GM19025 (cell line): ENCODE measurements at regions not wholly inside any gene's neighbourhood (a gene's known extent, or its start where the extent isn't known, plus 50 kb on each side); places are given as distances from the start of the nearest gene placed in this dataset.

Experiments used
- ATAC-seq: cut with Tn5 transposase; IDR thresholded peaks from one replicate; pipeline ENCODE4 v1.9.1; 2021; ENCODE audit warnings: mild to moderate bottlenecking, low read depth, moderate library complexity; ENCODE audit not compliant: unreplicated experiment

DNA sequence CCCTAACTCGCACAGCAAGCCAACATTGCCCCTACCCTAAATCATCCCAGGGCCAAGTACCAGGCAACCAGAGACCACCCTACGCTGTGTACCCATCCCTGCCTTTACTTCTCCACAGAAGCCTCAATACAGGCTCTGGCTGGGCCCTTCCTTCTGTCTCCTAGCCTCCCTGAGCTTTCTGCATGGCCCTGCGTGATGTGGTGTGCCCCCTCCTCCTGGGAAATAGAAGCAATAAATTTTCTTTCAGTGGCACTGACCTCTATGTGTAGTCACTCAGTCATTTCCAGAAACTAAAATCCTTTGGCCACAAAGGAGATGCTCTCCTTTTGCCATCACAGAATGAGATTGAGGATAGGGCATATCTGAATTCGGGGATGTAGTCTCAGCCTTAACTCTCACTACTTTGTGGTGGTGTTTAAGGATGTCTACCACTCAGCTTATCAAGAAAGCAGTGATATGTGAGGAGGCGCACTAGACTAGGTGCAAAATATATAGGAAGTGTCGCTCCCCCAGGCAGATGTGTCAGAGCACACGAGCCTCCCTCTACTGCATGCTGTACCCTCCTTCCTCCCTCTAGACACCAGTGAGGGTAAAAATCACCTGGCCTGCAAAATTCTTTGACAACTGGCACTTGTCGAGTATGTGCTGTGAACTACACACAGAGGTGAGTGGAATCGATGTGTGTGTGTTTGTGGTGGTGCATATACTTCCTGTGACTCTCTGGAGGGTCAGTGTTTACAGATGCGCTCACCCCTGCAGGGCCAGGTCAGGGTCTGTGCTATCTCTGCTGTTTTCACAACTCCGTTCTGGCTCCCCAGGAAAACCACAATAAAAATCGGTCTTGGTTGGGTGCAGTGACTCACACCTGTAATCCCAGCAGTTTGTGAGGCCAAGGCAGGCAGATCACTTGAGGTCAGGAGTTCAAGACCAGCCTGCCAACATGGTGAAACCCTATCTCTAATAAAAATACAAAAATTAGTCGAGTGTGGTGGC lies 825.9 kb upstream of the IGFBP3 start:
- no peak for ATAC-seq

DNA sequence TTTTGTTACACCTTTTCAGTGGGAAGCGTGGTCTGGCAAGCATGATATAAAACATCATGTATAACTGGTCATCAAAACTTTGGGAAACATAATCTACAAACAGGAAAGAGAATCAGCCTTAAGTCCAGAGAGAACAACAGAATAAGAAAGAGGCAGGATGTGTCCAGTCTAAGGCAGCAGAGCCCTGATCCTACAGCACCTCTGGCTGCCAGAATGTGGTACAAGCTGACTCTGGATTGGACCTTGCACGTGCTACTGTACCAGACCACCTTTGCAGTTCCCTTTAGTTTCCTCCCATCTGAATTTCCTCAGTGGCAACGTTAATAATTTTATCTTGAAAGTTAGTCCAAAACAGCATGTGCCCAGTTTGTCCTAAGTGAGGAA lies 824.6 kb upstream of the IGFBP3 start:
- ATAC-seq = no peak

- no peak for ATAC-seq
Measured at GRCh38 chr7:46744957-46745706, 824.1 kb upstream of the IGFBP3 start.

DNA sequence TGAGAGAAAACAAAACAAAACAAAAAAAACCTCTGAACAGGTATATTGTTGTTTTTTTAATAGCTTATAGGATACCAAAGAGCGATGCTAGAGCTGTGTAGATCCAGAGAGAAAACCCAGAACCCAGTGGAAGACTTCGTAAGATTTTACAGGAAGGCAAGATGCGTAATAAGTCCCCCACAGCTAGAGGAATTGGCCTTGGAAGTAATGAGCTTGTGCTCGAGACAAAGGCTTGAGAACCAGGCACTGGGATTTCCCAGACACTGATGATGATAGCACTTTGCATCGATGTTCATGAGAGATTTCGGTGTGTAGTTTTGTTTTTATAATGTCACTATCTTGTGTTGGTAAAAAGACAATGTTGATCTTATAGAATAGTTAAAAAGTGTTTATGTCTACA lies 821.5 kb upstream of the IGFBP3 start:
- ATAC-seq = no peak

DNA sequence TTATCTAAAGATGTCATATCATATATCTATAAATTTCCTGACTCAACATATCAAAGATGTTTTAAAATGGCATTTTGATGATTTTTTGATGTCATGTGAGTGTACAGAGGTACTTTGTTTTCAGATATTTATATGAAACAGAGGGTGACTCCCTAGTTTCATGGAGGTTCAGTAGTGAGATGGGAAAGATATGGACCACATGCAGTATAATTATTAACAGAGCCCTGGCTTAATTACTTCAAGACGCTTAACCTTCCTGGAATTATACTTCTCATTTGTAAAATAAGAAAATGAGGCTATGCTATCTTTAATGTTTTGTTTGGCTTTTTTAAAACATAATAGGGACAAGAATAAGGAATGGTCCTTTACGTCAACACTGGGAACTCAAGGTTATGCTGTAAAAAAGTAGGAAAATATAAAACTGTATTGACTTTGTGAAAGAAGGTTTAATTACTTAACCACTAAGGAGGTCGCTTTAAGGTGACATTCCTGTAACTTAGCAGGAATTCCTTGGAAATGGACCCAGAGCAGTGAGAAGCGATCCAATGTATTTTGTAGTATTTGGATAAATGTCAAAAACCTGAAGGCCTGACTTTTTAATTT lies 821.0 kb upstream of the IGFBP3 start:
- ATAC-seq = no peak

DNA sequence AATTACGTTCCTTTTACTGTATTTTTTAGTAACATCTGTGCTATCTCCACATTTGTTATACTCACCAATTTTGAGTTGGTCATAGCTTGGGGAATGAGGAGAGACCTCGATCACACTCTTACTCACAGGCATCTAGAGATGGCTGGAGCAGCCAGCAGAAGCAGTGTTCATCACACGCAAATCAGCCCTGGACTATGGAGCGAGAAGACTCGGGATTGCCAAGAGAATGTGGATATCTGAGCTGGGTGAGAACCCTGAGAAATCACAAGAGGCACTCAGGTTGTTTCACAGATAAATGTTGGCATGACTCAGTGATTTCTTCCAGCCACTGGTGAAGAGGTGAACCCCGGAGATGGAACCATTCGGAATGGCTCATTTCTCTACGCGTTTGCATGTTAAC lies 820.1 kb upstream of the IGFBP3 start:
- no peak for ATAC-seq

- no peak for ATAC-seq
Measured at GRCh38 chr7:46739518-46740234, 818.6 kb upstream of the IGFBP3 start.

DNA sequence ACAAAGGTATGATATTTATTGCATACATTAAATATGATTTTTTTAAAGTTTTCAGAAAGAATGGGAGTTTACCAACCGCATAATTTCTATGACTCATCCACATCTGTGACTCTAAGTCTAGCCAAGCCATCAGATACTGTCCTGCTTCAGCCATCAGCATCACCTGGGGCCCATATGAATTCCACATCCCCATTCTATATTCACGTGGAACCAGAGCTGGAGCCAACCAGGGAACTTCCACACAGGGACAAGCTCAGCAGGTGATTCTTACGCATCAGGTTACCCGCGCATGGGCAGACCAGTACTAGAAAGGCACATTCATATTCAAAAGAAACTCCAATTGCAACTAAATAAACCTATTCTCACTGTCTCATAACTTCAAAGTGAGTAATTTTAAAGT lies 817.7 kb upstream of the IGFBP3 start:
- ATAC-seq = no peak

GRCh38 chr7:46738165-46738564 lies 817.1 kb upstream of the IGFBP3 start:
- ATAC-seq = no peak

- no peak for ATAC-seq
Measured at GRCh38 chr7:46725838-46726237, 804.8 kb upstream of the IGFBP3 start.

GRCh38 chr7:46725136-46725535 lies 804.1 kb upstream of the IGFBP3 start:
- ATAC-seq = no peak

GRCh38 chr7:46723742-46724141 lies 802.7 kb upstream of the IGFBP3 start:
- no peak for ATAC-seq

GRCh38 chr7:46723003-46723402 lies 801.9 kb upstream of the IGFBP3 start:
- ATAC-seq = no peak

DNA sequence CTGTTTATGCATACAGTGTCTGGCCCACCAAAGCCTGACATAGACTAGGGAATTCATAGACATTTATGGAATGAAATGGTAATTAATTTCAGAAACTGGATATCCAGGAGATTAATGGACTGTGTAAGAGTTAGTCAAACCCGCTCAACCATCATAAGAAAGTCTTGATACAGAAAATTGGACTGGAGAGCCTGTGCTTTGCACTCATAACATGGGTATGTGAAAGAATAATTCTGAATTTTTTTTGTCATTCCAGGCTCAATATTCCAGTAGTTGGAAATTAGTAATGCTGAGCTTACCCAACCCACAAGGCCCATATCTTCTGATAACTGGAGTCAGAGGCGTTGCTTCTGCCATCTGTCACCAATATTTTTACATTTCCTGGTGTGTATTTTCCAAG lies 799.7 kb upstream of the IGFBP3 start:
- ATAC-seq = no peak

- ATAC-seq = no peak
Measured at GRCh38 chr7:46719616-46720015, 798.5 kb upstream of the IGFBP3 start.

DNA sequence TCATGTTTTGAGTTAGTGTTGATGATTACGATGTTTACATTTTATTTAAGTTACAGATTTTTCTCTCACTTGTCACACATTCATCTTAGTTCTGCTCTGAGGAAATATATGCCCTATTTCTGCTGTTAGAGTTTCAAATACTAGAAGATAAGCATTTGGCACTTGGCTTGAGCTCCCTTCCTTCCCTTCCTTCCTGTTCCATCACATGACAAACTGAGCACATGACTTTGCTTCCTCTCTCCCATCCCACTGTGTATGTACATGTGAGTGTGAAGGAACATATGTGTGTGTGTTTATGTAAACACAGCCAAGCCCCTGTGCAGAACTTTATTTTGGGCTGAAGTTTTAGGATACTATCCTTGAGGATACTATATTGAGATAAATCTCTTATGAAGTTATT lies 795.9 kb upstream of the IGFBP3 start:
- no peak for ATAC-seq

GRCh38 chr7:46715579-46715978 lies 794.5 kb upstream of the IGFBP3 start:
- ATAC-seq = no peak

DNA sequence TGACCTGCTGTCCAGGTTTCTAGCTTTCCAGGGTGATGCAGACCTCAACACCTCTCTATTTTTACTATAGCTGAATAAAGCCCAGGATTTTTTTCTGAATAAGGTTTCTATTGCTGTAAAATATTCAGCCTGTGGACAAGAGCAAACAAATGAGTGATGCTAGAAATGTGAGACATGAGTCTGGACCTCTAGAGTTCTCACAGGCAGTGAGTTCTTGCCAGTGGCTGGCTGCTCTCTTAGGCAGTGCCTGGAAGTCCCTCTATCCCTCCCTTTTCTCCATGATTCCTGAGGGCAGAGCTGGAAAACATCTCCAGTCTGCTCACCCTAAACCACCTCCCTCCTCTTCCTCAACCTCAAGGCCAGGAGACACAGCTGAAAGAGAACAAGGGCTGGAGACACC lies 793.8 kb upstream of the IGFBP3 start:
- ATAC-seq = no peak

- no peak for ATAC-seq
Measured at GRCh38 chr7:46713868-46714596, 793.0 kb upstream of the IGFBP3 start.

- no peak for ATAC-seq
Measured at GRCh38 chr7:46710927-46711326, 789.9 kb upstream of the IGFBP3 start.
